RWPE2 (cell line): ENCODE measurements at regions not wholly inside any gene's neighbourhood (a gene's known extent, or its start where the extent isn't known, plus 50 kb on each side); places are given as distances from the start of the nearest gene placed in this dataset.

ENCODE experiments used
- ATAC-seq: fragments of 200-7000 bp; cut with Tn5 transposase; 3 replicates; pipeline ENCODE4 v1.9.1; 2021; ENCODE audit warnings: low read depth
- DNase-seq: peaks from one replicate; pipeline ENCODE4 v3.0.0-alpha.2; 2020; ENCODE audit warnings: low spot score
- H3K27ac ChIP-seq: fragments of 450-650 bp; 2 replicates; pipeline ENCODE4 v1.5.1; 2017; ENCODE audit warnings: mild to moderate bottlenecking; ENCODE audit not compliant: poor library complexity, severe bottlenecking
- H3K27me3 ChIP-seq: fragments of 250-450 bp; sonication (Bioruptor Pico); 2 replicates; pipeline ENCODE4 v1.5.1; 2021; ENCODE audit warnings: mild to moderate bottlenecking, moderate library complexity; ENCODE audit not compliant: insufficient read depth, poor library complexity, severe bottlenecking
- H3K36me3 ChIP-seq: fragments of 250-450 bp; sonication (Bioruptor Pico); 2 replicates; pipeline ENCODE4 v1.5.1; 2020; ENCODE audit warnings: low read depth, mild to moderate bottlenecking, moderate library complexity
- H3K4me1 ChIP-seq: fragments of 250-450 bp; sonication (Bioruptor Pico); 2 replicates; pipeline ENCODE4 v1.5.1; 2021; ENCODE audit warnings: mild to moderate bottlenecking, moderate library complexity; ENCODE audit not compliant: insufficient read depth, poor library complexity, severe bottlenecking
- H3K4me3 ChIP-seq: fragments of 250-450 bp; sonication (Bioruptor Pico); 2 replicates; pipeline ENCODE4 v1.5.1; 2021; ENCODE audit warnings: mild to moderate bottlenecking, moderate library complexity; ENCODE audit not compliant: severe bottlenecking
- H3K9me3 ChIP-seq: fragments of 250-450 bp; sonication (Bioruptor Pico); 2 replicates; pipeline ENCODE4 v1.5.1; 2021; ENCODE audit warnings: mild to moderate bottlenecking, moderate library complexity; ENCODE audit not compliant: severe bottlenecking
- TF ChIP-seq, protein P1 (sequence below): fragments of 450-650 bp; IDR thresholded peaks from one replicate; pipeline ENCODE4 v1.5.1; 2017; ENCODE audit warnings: mild to moderate bottlenecking, moderate library complexity; ENCODE audit not compliant: poor library complexity, severe bottlenecking

DNA sequence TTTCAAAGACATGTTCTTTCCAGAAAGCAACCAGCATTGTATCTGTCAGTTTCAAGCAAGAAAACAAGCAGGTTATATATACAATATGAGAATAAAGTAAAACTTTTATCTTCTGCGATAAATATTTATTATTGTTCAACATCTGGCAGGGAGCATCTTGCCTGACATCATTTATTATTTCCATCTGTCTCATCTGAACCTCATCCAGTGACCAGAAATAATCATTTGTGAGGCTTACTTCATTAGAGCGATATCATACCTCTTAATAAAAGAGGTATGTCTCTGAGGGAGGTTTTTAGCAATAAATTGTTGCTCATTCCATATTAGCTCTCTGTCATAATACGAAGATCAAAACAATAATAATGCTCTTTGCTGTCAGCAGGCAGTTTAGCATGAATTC, 226.1 kb downstream of the CDC14C start:
- H3K27ac ChIP-seq, result no peak overlapping the region
- no peaks in the 10 kb centered on the region for H3K9me3 ChIP-seq
- H3K36me3 ChIP-seq, result no peaks in the 10 kb centered on the region
- H3K4me1 ChIP-seq, result no peaks in the 10 kb centered on the region
- ATAC-seq, result no peak
- DNase-seq, result no peak
- no peak overlapping the region for H3K4me3 ChIP-seq
- TF ChIP-seq, protein P1, sequence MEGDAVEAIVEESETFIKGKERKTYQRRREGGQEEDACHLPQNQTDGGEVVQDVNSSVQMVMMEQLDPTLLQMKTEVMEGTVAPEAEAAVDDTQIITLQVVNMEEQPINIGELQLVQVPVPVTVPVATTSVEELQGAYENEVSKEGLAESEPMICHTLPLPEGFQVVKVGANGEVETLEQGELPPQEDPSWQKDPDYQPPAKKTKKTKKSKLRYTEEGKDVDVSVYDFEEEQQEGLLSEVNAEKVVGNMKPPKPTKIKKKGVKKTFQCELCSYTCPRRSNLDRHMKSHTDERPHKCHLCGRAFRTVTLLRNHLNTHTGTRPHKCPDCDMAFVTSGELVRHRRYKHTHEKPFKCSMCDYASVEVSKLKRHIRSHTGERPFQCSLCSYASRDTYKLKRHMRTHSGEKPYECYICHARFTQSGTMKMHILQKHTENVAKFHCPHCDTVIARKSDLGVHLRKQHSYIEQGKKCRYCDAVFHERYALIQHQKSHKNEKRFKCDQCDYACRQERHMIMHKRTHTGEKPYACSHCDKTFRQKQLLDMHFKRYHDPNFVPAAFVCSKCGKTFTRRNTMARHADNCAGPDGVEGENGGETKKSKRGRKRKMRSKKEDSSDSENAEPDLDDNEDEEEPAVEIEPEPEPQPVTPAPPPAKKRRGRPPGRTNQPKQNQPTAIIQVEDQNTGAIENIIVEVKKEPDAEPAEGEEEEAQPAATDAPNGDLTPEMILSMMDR, result no peak
- peaks cover 30% of the 10 kb centered on the region for H3K27me3 ChIP-seq

DNA sequence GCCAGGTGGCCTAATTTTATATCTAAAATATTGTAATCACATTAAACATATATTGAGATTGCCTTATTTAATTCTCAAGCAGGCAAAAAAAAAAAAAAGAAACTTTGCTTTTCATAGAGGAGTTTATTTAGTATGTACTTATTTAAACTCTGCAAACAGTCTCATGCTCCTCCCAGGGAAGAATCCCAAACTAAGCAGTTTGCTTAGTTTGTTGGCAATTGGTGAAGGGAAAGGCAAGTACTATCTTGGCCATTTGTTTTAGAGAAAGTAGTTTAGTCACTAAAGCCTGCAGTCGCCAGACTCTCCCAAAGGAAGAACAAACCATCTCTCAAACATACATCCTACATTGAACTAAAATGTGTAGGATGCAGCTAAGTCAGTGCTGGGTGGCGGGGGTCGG, 226.8 kb downstream of the CDC14C start:
- Histone ChIP-seq H3K4me3 (no peak overlapping the region), H3K9me3 (no peaks in the 10 kb centered on the region), H3K27ac (no peak overlapping the region), H3K4me1 (no peaks in the 10 kb centered on the region), H3K27me3 (peaks cover 30% of the 10 kb centered on the region), H3K36me3 (no peaks in the 10 kb centered on the region)
- ATAC-seq (no peak), DNase-seq (no peak)
- TF ChIP-seq, protein P1, result no peak

DNA sequence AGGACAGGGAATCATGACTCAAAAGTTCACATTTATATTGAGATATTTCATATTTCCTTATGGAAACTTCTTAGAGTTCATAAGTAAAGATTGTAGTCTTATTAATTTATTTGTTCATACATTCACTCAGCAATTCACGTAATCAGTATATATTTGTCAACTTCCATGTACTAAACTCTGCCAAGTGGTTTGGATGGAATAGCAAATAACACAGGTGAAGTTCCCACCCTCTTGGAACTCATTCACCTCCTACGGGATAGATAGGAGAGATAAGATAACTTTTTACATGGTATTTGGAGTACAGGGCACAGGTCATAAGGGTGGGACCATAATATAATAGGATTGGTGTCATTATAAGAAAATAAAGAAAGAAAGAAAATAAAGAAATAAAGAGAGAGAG, 234.0 kb downstream of the CDC14C start:
- DNase-seq (no peak), ATAC-seq (no peak)
- H3K9me3 ChIP-seq, result no peaks in the 10 kb centered on the region
- no peaks in the 10 kb centered on the region for H3K4me1 ChIP-seq
- no peak overlapping the region for H3K4me3 ChIP-seq
- no peaks in the 10 kb centered on the region for H3K36me3 ChIP-seq
- no peak overlapping the region for H3K27ac ChIP-seq
- TF ChIP-seq, protein P1, result no peak
- peaks cover 5% of the 10 kb centered on the region for H3K27me3 ChIP-seq

DNA sequence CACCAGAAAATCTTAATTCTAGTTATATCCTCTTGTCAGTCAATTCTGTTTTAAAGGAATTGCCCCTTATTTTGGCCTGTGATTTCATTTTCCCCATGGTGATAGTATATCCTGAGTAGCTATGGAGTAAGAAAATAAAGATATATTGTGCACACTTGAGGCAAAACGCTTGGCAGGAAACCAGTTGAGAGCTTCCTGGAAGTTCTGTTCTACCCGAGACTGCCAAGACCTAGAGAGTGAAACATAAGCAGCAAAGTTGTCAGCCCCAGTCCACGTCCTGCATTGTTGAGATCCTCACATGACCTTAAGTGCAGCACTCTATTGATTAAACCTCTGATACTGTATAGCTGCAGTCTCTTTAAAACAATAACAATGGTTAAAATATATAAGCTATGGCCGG, 235.2 kb downstream of the CDC14C start:
- H3K27ac ChIP-seq, result no peak overlapping the region
- TF ChIP-seq, protein P1, result no peak
- no peak for ATAC-seq

DNA sequence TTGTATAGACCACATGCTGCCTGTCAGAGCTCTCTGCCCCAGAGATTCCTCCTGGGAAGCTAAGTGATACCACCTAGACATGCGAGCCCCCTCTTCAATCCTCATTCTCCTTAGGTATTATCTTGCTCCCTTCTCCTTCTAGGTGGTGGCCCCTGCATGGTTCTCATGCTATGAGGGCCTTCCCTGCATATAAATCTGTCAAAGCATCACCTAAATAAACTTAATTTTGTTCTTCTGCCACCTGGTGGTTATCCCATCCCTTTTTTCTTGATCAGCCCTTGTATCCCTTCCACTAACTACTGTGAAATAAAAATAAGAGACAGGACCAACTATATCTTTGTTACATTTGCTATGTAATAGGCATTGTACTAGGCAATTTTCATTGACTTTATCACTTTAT, 242.1 kb downstream of the CDC14C start:
- Histone ChIP-seq H3K36me3 (no peaks in the 10 kb centered on the region), H3K4me3 (no peak overlapping the region), H3K27ac (no peak overlapping the region), H3K4me1 (no peaks in the 10 kb centered on the region), H3K27me3 (no peaks in the 10 kb centered on the region), H3K9me3 (no peaks in the 10 kb centered on the region)
- ATAC-seq (no peak), DNase-seq (no peak)
- TF ChIP-seq, protein P1, result peak; percentile 43

More for the DNA sequence above, 235.2 kb downstream of the CDC14C start:
- H3K27me3 ChIP-seq, result no peaks in the 10 kb centered on the region
- no peaks in the 10 kb centered on the region for H3K9me3 ChIP-seq
- H3K4me3 ChIP-seq, result no peak overlapping the region
- no peaks in the 10 kb centered on the region for H3K4me1 ChIP-seq
- no peaks in the 10 kb centered on the region for H3K36me3 ChIP-seq
- no peak for DNase-seq
